GM12878 (cell line): ENCODE measurements at regions not wholly inside any gene's neighbourhood (a gene's known extent, or its start where the extent isn't known, plus 50 kb on each side); places are given as distances from the start of the nearest gene placed in this dataset.

Source experiments
- ATAC-seq: fragments of 200-7000 bp; cut with Tn5 transposase; 3 replicates; pipeline ENCODE4 v1.9.1; 2020; ENCODE audit warnings: mild to moderate bottlenecking, moderate library complexity
- BruUV-seq: library from RNA; stranded (reverse); fragments of 400-500 nt; replicated peaks from 2 replicates; lab custom pipeline; 2021; lab: Mats Ljungman, UMichigan
- CTCF ChIA-PET: fragments of 300-600 bp; sonication (Branson Sonifier 250); formaldehyde crosslinking; extraction: SDS; loops from one replicate; lab custom pipeline; 2021; ENCODE audit warnings: inconsistent platforms; lab: Yijun Ruan, JAX
- POLR2A ChIA-PET: fragments of 350-600 bp; formaldehyde crosslinking; extraction: SDS; loops from one replicate; lab custom pipeline; 2021; ENCODE audit warnings: inconsistent platforms; lab: Charles Lee
- RAD21 ChIA-PET: fragments of 300-600 bp; sonication (Branson Sonifier 250); formaldehyde crosslinking; loops from one replicate; lab custom pipeline; 2023; ENCODE audit warnings: antibody characterized with exemption; ENCODE audit not compliant: unreplicated experiment; lab: Charles Lee
- SMC1A ChIA-PET: fragments of 300-600 bp; sonication (Branson Sonifier 250); formaldehyde crosslinking; loops from one replicate; lab custom pipeline; 2023; ENCODE audit not compliant: unreplicated experiment, uncharacterized antibody; lab: Charles Lee
- DNase-seq: peaks from one replicate; pipeline ENCODE4 v3.0.0-alpha.2; 2011; ENCODE audit warnings: low read depth, low spot score
- FAIRE-seq: peaks from 3 replicates; lab custom pipeline; 2011; peaks lifted over from hg19 to GRCh38; lab: Jason Lieb, UNC
- H2AFZ ChIP-seq: 2 replicates; pipeline ENCODE4 v1.6.0; 2011; ENCODE audit warnings: low read depth, low read length, control low read depth; ENCODE audit not compliant: control insufficient read depth
- H3K27ac ChIP-seq: 2 replicates; pipeline ENCODE4 v1.5.1; 2011; ENCODE audit warnings: control low read depth; ENCODE audit not compliant: control insufficient read depth, insufficient read depth
- H3K27me3 ChIP-seq, 2 experiments: replicated peaks in 1 of 2; 2 replicates each; pipeline versions ENCODE4 v1.6.0 to v1.6.1; 2011; ENCODE audit warnings: low read length in 1 of 2; ENCODE audit not compliant: control insufficient read depth in 2 of 2, insufficient read depth in 2 of 2
- H3K36me3 ChIP-seq, 2 experiments: 2 replicates each; pipeline ENCODE4 v1.5.1; 2011; ENCODE audit warnings: low read length in 1 of 2; ENCODE audit not compliant: control insufficient read depth in 2 of 2, insufficient read depth in 2 of 2
- H3K4me1 ChIP-seq: 2 replicates; pipeline ENCODE4 v1.6.1; 2011; ENCODE audit warnings: mild to moderate bottlenecking, low read length, moderate library complexity, mixed read lengths; ENCODE audit not compliant: control insufficient read depth, insufficient read depth
- H3K4me2 ChIP-seq: 2 replicates; pipeline ENCODE4 v1.6.0; 2011; ENCODE audit warnings: control low read depth; ENCODE audit not compliant: control insufficient read depth, insufficient read depth
- H3K4me3 ChIP-seq: fragments of 200-600 bp; sonication (generic); 2 replicates; pipeline ENCODE4 v1.5.1; 2016
- H3K79me2 ChIP-seq: 2 replicates; pipeline ENCODE4 v1.6.0; 2011; ENCODE audit warnings: low read length; ENCODE audit not compliant: control insufficient read depth, insufficient read depth
- H3K9ac ChIP-seq: 2 replicates; pipeline ENCODE4 v1.8.0; 2011; ENCODE audit warnings: low read length, control low read depth, mixed read lengths; ENCODE audit not compliant: control insufficient read depth, insufficient read depth
- H3K9me3 ChIP-seq: replicated peaks from 3 replicates; pipeline ENCODE4 v1.5.1; 2011; ENCODE audit warnings: mild to moderate bottlenecking, low read length; ENCODE audit not compliant: control insufficient read depth, insufficient read depth
- H4K20me1 ChIP-seq: 2 replicates; pipeline ENCODE4 v1.6.0; 2011; ENCODE audit not compliant: control insufficient read depth, insufficient read depth
- CBFB ChIP-seq: IDR thresholded peaks from 2 replicates; pipeline ENCODE4 v1.6.1; 2016; ENCODE audit warnings: antibody characterized with exemption, low read depth
- CBX3 ChIP-seq: fragments of 200-600 bp; sonication (generic); IDR thresholded peaks from 2 replicates; pipeline ENCODE4 v1.6.1; 2016; ENCODE audit warnings: low read depth, borderline replicate concordance
- CTCF ChIP-seq, 3 experiments: IDR thresholded peaks in 2 of 3; conservative IDR thresholded peaks in 1 of 3; 2 replicates each; pipeline ENCODE4 v1.5.1; 2011; ENCODE audit warnings: low read depth in 3 of 3, low read length in 3 of 3, mild to moderate bottlenecking in 3 of 3, control low read depth in 2 of 3, moderate library complexity in 2 of 3, inconsistent platforms in 1 of 3, mixed read lengths in 1 of 3; ENCODE audit not compliant: control insufficient read depth in 2 of 3, insufficient read depth in 1 of 3; ENCODE audit errors: extremely low read depth in 1 of 3
- ELK1 ChIP-seq: IDR thresholded peaks from 2 replicates; pipeline ENCODE4 v1.6.1; 2012; ENCODE audit warnings: low read depth, low read length, improper control_type of control experiment
- ETV6 ChIP-seq, 2 experiments: fragments of 450-650 bp in 1 of 2; IDR thresholded peaks in 1 of 2; conservative IDR thresholded peaks in 1 of 2; 2 replicates each; pipeline ENCODE4 v1.6.1; 2014; ENCODE audit warnings: antibody characterized with exemption in 1 of 2, borderline replicate concordance in 1 of 2, low read depth in 1 of 2, mild to moderate bottlenecking in 1 of 2, moderate library complexity in 1 of 2
- HSF1 ChIP-seq: fragments of 150-350 bp; IDR thresholded peaks from 2 replicates; pipeline ENCODE4 v1.6.1; 2014; ENCODE audit warnings: mild to moderate bottlenecking, low read depth, low read length
- IKZF2 ChIP-seq, 2 experiments: fragments of 450-650 bp; IDR thresholded peaks; 2 replicates each; pipeline ENCODE4 v1.6.1; 2017; ENCODE audit warnings: mild to moderate bottlenecking in 2 of 2, moderate library complexity in 2 of 2
- MYB ChIP-seq: fragments of 150-350 bp; IDR thresholded peaks from 2 replicates; pipeline ENCODE4 v1.6.1; 2014; ENCODE audit warnings: mild to moderate bottlenecking, low read depth, low read length, borderline replicate concordance
- NFXL1 ChIP-seq: fragments of 450-650 bp; IDR thresholded peaks from 2 replicates; pipeline ENCODE4 v1.6.1; 2017; ENCODE audit warnings: antibody characterized with exemption, mild to moderate bottlenecking, borderline replicate concordance
- RAD21 ChIP-seq: IDR thresholded peaks from 2 replicates; pipeline ENCODE4 v1.6.1; 2011; ENCODE audit warnings: mild to moderate bottlenecking, low read depth, low read length, moderate library complexity; ENCODE audit not compliant: insufficient read depth
- RFX5 ChIP-seq: IDR thresholded peaks from 2 replicates; pipeline ENCODE4 v1.6.1; 2011; ENCODE audit warnings: low read depth, low read length, improper control_type of control experiment
- RUNX3 ChIP-seq: IDR thresholded peaks from 2 replicates; pipeline ENCODE4 v1.6.1; 2012; ENCODE audit warnings: low read length, inconsistent platforms
- SPI1 ChIP-seq: IDR thresholded peaks from 2 replicates; pipeline ENCODE4 v1.6.1; 2011; ENCODE audit warnings: low read depth, mild to moderate bottlenecking, low read length, moderate library complexity, borderline replicate concordance; ENCODE audit not compliant: insufficient read depth
- STAT3 ChIP-seq: IDR thresholded peaks from 2 replicates; pipeline ENCODE4 v1.6.1; 2011; ENCODE audit warnings: low read depth, low read length, improper control_type of control experiment
- ZBTB40 ChIP-seq: fragments of 450-650 bp; IDR thresholded peaks from 2 replicates; pipeline ENCODE4 v1.6.1; 2016; ENCODE audit warnings: mild to moderate bottlenecking, moderate library complexity, borderline replicate concordance
- WGBS: methylation state at CpG from one replicate; pipeline ENCODE4 v1.1.6; 2016; ENCODE audit warnings: low lambda C conversion rate; ENCODE audit not compliant: insufficient replicate concordance, insufficient coverage; ENCODE audit errors: missing lambda C conversion rate; 5-methylcytosine and 5-hydroxymethylcytosine counted together
- in situ Hi-C: fragments of 300-500 bp; cut with MboI; formaldehyde crosslinking; loops from 9 replicates; pipeline ENCODE4 v1.14.3; 2018; ENCODE audit warnings: mixed read lengths
- intact Hi-C: fragments of 100-400 bp; cut with micrococcal nuclease; formaldehyde crosslinking; loops from one replicate; pipeline ENCODE4 v1.14.2; 2022; ENCODE audit not compliant: unreplicated experiment

- 0% methylated on average over 8 of the region's 8 CpGs for WGBS
- FAIRE-seq (peak; percentile 89), ATAC-seq (peak; percentile 91), DNase-seq (peak; percentile 53)
- Histone ChIP-seq H3K4me2 (peak overlapping the region; percentile 82), H2AFZ (no peak overlapping the region), H3K36me3 (peaks cover 3% of the 10 kb centered on the region in 2 experiments; a peak in 3 of 4 replicates), H3K9me3 (peaks cover 2% of the 10 kb centered on the region; the same call in 2 of the 3 replicates), H3K4me1 (peaks cover 37% of the 10 kb centered on the region), H3K27me3 (no peaks in the 10 kb centered on the region), H4K20me1 (no peaks in the 10 kb centered on the region), H3K9ac (peak overlapping the region; percentile 32), H3K79me2 (peaks cover 64% of the 10 kb centered on the region), H3K4me3 (peak overlapping the region; percentile 55; the same call in 1 of the 2 replicates), H3K27ac (peak overlapping the region; percentile 78)
- ChIA-PET RAD21 (interaction anchor here (0.7 to 4.1 kb wide), 16 partner anchors 18 to 234 kb away, joined by 3 to 60 read pairs (median 4); no protein-coding TSS in a partner anchor), CTCF (interaction anchor here (1.3 to 2.8 kb wide), 8 partner anchors 47 to 165 kb away, joined by 3 to 22 read pairs (median 4); no protein-coding TSS in a partner anchor), SMC1A (interaction anchor here (0.7 to 3.8 kb wide), 26 partner anchors 8 to 148 kb away, joined by 3 to 65 read pairs (median 4); no protein-coding TSS in a partner anchor), POLR2A (interaction anchor here (1.3 to 3.1 kb wide), 8 partner anchors 19 to 148 kb away, joined by 3 to 28 read pairs (median 8); no protein-coding TSS in a partner anchor)
- intact Hi-C loops, result loop anchor here (2.0 to 10.0 kb wide), 3 partner anchors 50 to 124 kb away; no protein-coding TSS in a partner anchor
- no TSS peak for BruUV-seq
- in situ Hi-C loops, result no loop called here
- TF ChIP-seq HSF1 (no peak), RUNX3 (peak; percentile 82), MYB (no peak), IKZF2 (IDR thresholded peaks at IDR 0.05) (peak; percentile 62 to 66; a peak in 3 of 4 replicates), NFXL1 (no peak), SPI1 (no peak), ELK1 (no peak), ETV6 (conservative IDR thresholded peaks at IDR 0.05 in 1 of 2, IDR thresholded peaks at IDR 0.05 in 1 of 2; ENCODE audit: borderline replicate concordance in 1 of 2, low read depth in 1 of 2) (no peak), RAD21 (no peak), STAT3 (no peak), CTCF (IDR thresholded peaks at IDR 0.05 in 2 of 3, conservative IDR thresholded peaks at IDR 0.05 in 1 of 3; ENCODE audit: control insufficient read depth in 2 of 3, extremely low read depth in 1 of 3, insufficient read depth in 1 of 3, low read depth in 3 of 3, low read length in 3 of 3) (no peak), ZBTB40 (no peak), RFX5 (no peak), CBFB (0 out of 2 replicates have a peak, but pooled peaks have one; percentile 14), CBX3 (no peak)
Observed at GRCh38 chr12:94769047-94769420, 118.7 kb upstream of the TMCC3 start.
